ENCODE measurements at regions not wholly inside any gene's neighbourhood (a gene's known extent, or its start where the extent isn't known, plus 50 kb on each side); places are given as distances from the start of the nearest gene placed in this dataset.

DNA sequence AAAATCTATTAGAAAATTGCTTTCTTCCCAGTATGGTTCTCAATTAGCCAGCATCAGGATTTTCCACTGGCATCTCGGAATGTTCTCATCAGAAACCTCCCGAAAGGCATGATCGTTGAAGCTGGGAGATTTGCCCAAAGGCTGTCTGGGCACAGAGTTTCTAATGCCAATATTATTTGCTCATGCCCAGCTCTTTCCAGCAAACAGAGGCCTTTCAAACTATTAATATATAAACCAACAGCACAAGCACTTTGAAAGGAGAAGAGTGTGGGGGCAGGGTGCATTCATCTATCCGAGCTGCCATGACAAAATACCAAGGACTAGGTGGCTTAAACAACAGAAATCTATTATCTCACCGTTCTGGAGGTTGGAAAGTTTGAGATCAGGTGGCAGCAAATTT lies 88.3 kb upstream of the MSX1 start:
- ATAC-seq (no peak), DNase-seq (ENCODE audit: low read depth, low spot score) (no peak)
- Histone ChIP-seq H3K27me3 (ENCODE audit: insufficient read depth, low read length) (no peaks in the 10 kb centered on the region), H3K9ac (ENCODE audit: low read length) (no peak overlapping the region), H3K27ac (ENCODE audit: low read depth, low read length) (no peak overlapping the region), H2AFZ (ENCODE audit: low read depth, low read length, poor library complexity, severe bottlenecking) (no peak overlapping the region), H3K4me1 (ENCODE audit: control insufficient read depth in 1 of 2, insufficient read depth in 2 of 2, low read length in 2 of 2) (peaks cover 7 to 8% of the 10 kb centered on the region in 2 experiments), H3K4me3 (replicated peaks in 1 of 2; ENCODE audit: low read depth in 1 of 2, low read length in 2 of 2) (no peak overlapping the region), H3K36me3 (ENCODE audit: control insufficient read depth in 1 of 2, insufficient read depth in 2 of 2, low read length in 2 of 2) (no peaks in the 10 kb centered on the region), H4K20me1 (ENCODE audit: insufficient read depth) (no peaks in the 10 kb centered on the region), H3K9me3 (ENCODE audit: control insufficient read depth in 1 of 2, insufficient read depth in 1 of 2, low read depth in 1 of 2, low read length in 2 of 2) (no peaks in the 10 kb centered on the region; a peak in 1 of 4 replicates), H3K9me2 (ENCODE audit: insufficient read depth) (no peaks in the 10 kb centered on the region), H3K79me2 (ENCODE audit: insufficient read depth, low read length) (no peaks in the 10 kb centered on the region), H3K4me2 (ENCODE audit: low read length) (no peak overlapping the region)
- CTCF ChIA-PET = no interaction called here
- no TSS peak for BruUV-seq (replicated peaks)
- RAD21 ChIA-PET (ENCODE audit: low non-redundant PET in 1 of 2, low total read pairs in 2 of 2, uncharacterized antibody in 2 of 2, unreplicated experiment in 2 of 2) = no interaction called here
- TF ChIP-seq SIN3A (IDR thresholded peaks at IDR 0.05; ENCODE audit: low read depth) (no peak), FOSL1 (IDR thresholded peaks at IDR 0.05; ENCODE audit: low read depth) (no peak), ZNF274 (IDR thresholded peaks at IDR 0.05; ENCODE audit: low read depth, low read length) (no peak), ZFX (IDR thresholded peaks at IDR 0.05) (no peak), POLR2A (IDR thresholded peaks at IDR 0.05; ENCODE audit: borderline replicate concordance, extremely low read depth, insufficient read depth, insufficient read length) (no peak), CBX3 (IDR thresholded peaks at IDR 0.05; ENCODE audit: low read depth) (no peak), EZH2phosphoT487 (IDR thresholded peaks at IDR 0.05; ENCODE audit: borderline replicate concordance) (no peak), JUND (IDR thresholded peaks at IDR 0.05) (no peak), MAX (IDR thresholded peaks at IDR 0.05) (no peak), YY1 (IDR thresholded peaks at IDR 0.05; ENCODE audit: extremely low read depth, insufficient replicate concordance, low read depth, low read length) (no peak)
- TF ChIP-seq, protein P1, sequence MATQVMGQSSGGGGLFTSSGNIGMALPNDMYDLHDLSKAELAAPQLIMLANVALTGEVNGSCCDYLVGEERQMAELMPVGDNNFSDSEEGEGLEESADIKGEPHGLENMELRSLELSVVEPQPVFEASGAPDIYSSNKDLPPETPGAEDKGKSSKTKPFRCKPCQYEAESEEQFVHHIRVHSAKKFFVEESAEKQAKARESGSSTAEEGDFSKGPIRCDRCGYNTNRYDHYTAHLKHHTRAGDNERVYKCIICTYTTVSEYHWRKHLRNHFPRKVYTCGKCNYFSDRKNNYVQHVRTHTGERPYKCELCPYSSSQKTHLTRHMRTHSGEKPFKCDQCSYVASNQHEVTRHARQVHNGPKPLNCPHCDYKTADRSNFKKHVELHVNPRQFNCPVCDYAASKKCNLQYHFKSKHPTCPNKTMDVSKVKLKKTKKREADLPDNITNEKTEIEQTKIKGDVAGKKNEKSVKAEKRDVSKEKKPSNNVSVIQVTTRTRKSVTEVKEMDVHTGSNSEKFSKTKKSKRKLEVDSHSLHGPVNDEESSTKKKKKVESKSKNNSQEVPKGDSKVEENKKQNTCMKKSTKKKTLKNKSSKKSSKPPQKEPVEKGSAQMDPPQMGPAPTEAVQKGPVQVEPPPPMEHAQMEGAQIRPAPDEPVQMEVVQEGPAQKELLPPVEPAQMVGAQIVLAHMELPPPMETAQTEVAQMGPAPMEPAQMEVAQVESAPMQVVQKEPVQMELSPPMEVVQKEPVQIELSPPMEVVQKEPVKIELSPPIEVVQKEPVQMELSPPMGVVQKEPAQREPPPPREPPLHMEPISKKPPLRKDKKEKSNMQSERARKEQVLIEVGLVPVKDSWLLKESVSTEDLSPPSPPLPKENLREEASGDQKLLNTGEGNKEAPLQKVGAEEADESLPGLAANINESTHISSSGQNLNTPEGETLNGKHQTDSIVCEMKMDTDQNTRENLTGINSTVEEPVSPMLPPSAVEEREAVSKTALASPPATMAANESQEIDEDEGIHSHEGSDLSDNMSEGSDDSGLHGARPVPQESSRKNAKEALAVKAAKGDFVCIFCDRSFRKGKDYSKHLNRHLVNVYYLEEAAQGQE (IDR thresholded peaks at IDR 0.05; ENCODE audit: low read depth) = no peak
- TF ChIP-seq, protein P2, sequence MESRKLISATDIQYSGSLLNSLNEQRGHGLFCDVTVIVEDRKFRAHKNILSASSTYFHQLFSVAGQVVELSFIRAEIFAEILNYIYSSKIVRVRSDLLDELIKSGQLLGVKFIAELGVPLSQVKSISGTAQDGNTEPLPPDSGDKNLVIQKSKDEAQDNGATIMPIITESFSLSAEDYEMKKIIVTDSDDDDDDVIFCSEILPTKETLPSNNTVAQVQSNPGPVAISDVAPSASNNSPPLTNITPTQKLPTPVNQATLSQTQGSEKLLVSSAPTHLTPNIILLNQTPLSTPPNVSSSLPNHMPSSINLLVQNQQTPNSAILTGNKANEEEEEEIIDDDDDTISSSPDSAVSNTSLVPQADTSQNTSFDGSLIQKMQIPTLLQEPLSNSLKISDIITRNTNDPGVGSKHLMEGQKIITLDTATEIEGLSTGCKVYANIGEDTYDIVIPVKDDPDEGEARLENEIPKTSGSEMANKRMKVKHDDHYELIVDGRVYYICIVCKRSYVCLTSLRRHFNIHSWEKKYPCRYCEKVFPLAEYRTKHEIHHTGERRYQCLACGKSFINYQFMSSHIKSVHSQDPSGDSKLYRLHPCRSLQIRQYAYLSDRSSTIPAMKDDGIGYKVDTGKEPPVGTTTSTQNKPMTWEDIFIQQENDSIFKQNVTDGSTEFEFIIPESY (IDR thresholded peaks at IDR 0.05; ENCODE audit: extremely low read depth, insufficient replicate concordance, low read length) = no peak
- TF ChIP-seq, protein P3, sequence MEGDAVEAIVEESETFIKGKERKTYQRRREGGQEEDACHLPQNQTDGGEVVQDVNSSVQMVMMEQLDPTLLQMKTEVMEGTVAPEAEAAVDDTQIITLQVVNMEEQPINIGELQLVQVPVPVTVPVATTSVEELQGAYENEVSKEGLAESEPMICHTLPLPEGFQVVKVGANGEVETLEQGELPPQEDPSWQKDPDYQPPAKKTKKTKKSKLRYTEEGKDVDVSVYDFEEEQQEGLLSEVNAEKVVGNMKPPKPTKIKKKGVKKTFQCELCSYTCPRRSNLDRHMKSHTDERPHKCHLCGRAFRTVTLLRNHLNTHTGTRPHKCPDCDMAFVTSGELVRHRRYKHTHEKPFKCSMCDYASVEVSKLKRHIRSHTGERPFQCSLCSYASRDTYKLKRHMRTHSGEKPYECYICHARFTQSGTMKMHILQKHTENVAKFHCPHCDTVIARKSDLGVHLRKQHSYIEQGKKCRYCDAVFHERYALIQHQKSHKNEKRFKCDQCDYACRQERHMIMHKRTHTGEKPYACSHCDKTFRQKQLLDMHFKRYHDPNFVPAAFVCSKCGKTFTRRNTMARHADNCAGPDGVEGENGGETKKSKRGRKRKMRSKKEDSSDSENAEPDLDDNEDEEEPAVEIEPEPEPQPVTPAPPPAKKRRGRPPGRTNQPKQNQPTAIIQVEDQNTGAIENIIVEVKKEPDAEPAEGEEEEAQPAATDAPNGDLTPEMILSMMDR (IDR thresholded peaks at IDR 0.05 in 2 of 3, conservative IDR thresholded peaks at IDR 0.05 in 1 of 3; ENCODE audit: borderline replicate concordance in 1 of 3, insufficient read depth in 1 of 3, low read depth in 2 of 3, low read length in 2 of 3) = no peak
- TF ChIP-seq, protein P4, sequence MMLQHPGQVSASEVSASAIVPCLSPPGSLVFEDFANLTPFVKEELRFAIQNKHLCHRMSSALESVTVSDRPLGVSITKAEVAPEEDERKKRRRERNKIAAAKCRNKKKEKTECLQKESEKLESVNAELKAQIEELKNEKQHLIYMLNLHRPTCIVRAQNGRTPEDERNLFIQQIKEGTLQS (IDR thresholded peaks at IDR 0.05) = no peak
- intact Hi-C loops (cut with micrococcal nuclease) = no loop called here
- POLR2A ChIA-PET = interaction anchor here (0.9 kb wide), 1 partner anchor 9 kb away, joined by 4 read pairs; no protein-coding TSS in a partner anchor
